OCI-LY7 (cell line): ENCODE measurements at regions not wholly inside any gene's neighbourhood (a gene's known extent, or its start where the extent isn't known, plus 50 kb on each side); places are given as distances from the start of the nearest gene placed in this dataset.

Source experiments
- BruUV-seq: library from RNA; stranded (reverse); fragments of 400-500 nt; replicated peaks from 2 replicates; lab custom pipeline; 2021; lab: Mats Ljungman, UMichigan
- CTCF ChIA-PET: fragments of 300-600 bp; sonication (Branson Sonifier 250); formaldehyde crosslinking; loops from one replicate; lab custom pipeline; 2022; ENCODE audit warnings: antibody characterized with exemption; ENCODE audit not compliant: unreplicated experiment; lab: Charles Lee
- POLR2A ChIA-PET: fragments of 300-600 bp; sonication (Branson Sonifier 250); formaldehyde crosslinking; loops from one replicate; lab custom pipeline; 2022; ENCODE audit warnings: antibody characterized with exemption; lab: Charles Lee
- DNase-seq: peaks from one replicate; pipeline ENCODE4 v3.0.0-alpha.2; 2015; ENCODE audit warnings: low spot score
- H2AFZ ChIP-seq: fragments of 200-600 bp; sonication (generic), shearing (Covaris generic); 2 replicates; pipeline ENCODE4 v1.6.1; 2014; ENCODE audit warnings: mild to moderate bottlenecking, antibody characterized with exemption, low read length, moderate library complexity
- H3K27ac ChIP-seq: fragments of 200-600 bp; sonication (generic); 2 replicates; pipeline ENCODE4 v1.5.1; 2014; ENCODE audit warnings: mixed run types, low read depth, mild to moderate bottlenecking, moderate library complexity, low read length, inconsistent platforms; ENCODE audit not compliant: poor library complexity, severe bottlenecking
- H3K36me3 ChIP-seq: fragments of 200-600 bp; sonication (generic); 2 replicates; pipeline ENCODE4 v1.6.1; 2014; ENCODE audit warnings: mild to moderate bottlenecking, antibody characterized with exemption, low read length, moderate library complexity, mixed read lengths; ENCODE audit not compliant: insufficient read depth
- H3K4me1 ChIP-seq: fragments of 200-600 bp; sonication (generic); 2 replicates; pipeline ENCODE4 v1.5.1; 2014; ENCODE audit warnings: mild to moderate bottlenecking, low read length; ENCODE audit not compliant: insufficient read depth, poor library complexity, severe bottlenecking
- H3K4me2 ChIP-seq: fragments of 200-600 bp; sonication (generic); 2 replicates; pipeline ENCODE4 v1.6.1; 2014; ENCODE audit warnings: mild to moderate bottlenecking, low read length
- H3K4me3 ChIP-seq: fragments of 200-600 bp; sonication (generic); 2 replicates; pipeline ENCODE4 v1.5.1; 2014; ENCODE audit warnings: mild to moderate bottlenecking, low read depth, low read length; ENCODE audit not compliant: poor library complexity, severe bottlenecking
- H3K79me2 ChIP-seq: fragments of 200-600 bp; sonication (generic); 2 replicates; pipeline ENCODE4 v1.6.1; 2016; ENCODE audit warnings: low read depth, mild to moderate bottlenecking, low read length, moderate library complexity, mixed read lengths; ENCODE audit not compliant: insufficient read depth
- H3K9me2 ChIP-seq: fragments of 200-600 bp; sonication (generic); 2 replicates; pipeline ENCODE4 v1.6.1; 2016; ENCODE audit warnings: mild to moderate bottlenecking, low read length, mixed read lengths; ENCODE audit not compliant: insufficient read depth
- H3K9me3 ChIP-seq: fragments of 200-600 bp; sonication (generic); 2 replicates; pipeline ENCODE4 v1.6.1; 2014; ENCODE audit warnings: mild to moderate bottlenecking, mixed run types, low read length, mixed read lengths
- H4K20me1 ChIP-seq: fragments of 200-600 bp; sonication (generic); 2 replicates; pipeline ENCODE4 v1.6.1; 2014; ENCODE audit warnings: mild to moderate bottlenecking, antibody characterized with exemption, low read length, moderate library complexity, mixed read lengths; ENCODE audit not compliant: insufficient read depth
- EZH2phosphoT487 ChIP-seq: fragments of 200-600 bp; sonication (generic); IDR thresholded peaks from 2 replicates; pipeline ENCODE4 v1.6.1; 2018; ENCODE audit warnings: low read depth, borderline replicate concordance, mild to moderate bottlenecking, mixed run types, antibody characterized with exemption, low read length, moderate library complexity, mixed read lengths
- intact Hi-C: fragments of 100-400 bp; cut with micrococcal nuclease; formaldehyde crosslinking; loops from one replicate; pipeline ENCODE4 v1.10.0; 2022; ENCODE audit not compliant: unreplicated experiment
- TF ChIP-seq, protein P1 (sequence below): fragments of 200-600 bp; sonication (generic); conservative IDR thresholded peaks from 2 replicates; pipeline ENCODE4 v1.5.1; 2014; ENCODE audit warnings: mild to moderate bottlenecking, antibody characterized with exemption, low read length, moderate library complexity, mixed read lengths

DNA sequence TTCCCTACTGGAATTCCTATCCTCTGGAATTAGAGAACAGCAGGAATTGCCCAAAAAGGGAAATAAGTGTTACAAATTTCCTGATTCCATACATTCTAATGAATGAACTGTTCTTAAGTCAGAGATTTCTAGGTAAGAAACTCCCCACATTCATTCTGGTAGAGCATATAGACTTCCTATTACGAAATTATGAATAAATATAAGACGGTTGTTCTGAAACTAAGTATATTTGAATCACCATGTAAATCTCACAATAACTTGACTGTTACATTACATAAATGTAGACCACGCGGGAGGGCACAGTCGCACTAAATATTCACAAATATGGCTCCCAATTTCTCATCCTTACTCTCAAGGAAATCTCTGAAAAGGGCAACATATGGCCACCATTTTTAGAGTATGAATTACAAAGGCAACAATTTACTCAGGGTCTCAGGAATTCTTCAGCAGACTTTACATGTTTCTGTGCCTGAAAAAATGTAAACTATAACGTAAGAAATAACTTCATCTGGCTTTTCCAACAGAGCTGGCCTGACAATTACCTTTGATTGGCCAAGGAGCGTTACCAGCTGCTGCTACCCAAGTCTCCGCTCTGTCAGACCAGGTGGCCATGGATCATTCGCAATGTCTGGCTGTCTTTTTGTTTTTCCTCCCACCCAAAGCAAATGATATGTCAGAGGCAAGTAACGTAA, 115.8 kb downstream of the MPP7 start:
- H4K20me1 ChIP-seq, result peaks cover 5% of the 10 kb centered on the region; the same call in 1 of the 2 replicates
- intact Hi-C loops, result no loop called here
- H3K9me3 ChIP-seq, result no peaks in the 10 kb centered on the region
- 0 out of 2 replicates have a peak, but pooled peaks cover 3% of the 10 kb centered on the region for H3K9me2 ChIP-seq
- no peaks in the 10 kb centered on the region for H3K4me1 ChIP-seq
- TF ChIP-seq, protein P1, sequence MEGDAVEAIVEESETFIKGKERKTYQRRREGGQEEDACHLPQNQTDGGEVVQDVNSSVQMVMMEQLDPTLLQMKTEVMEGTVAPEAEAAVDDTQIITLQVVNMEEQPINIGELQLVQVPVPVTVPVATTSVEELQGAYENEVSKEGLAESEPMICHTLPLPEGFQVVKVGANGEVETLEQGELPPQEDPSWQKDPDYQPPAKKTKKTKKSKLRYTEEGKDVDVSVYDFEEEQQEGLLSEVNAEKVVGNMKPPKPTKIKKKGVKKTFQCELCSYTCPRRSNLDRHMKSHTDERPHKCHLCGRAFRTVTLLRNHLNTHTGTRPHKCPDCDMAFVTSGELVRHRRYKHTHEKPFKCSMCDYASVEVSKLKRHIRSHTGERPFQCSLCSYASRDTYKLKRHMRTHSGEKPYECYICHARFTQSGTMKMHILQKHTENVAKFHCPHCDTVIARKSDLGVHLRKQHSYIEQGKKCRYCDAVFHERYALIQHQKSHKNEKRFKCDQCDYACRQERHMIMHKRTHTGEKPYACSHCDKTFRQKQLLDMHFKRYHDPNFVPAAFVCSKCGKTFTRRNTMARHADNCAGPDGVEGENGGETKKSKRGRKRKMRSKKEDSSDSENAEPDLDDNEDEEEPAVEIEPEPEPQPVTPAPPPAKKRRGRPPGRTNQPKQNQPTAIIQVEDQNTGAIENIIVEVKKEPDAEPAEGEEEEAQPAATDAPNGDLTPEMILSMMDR, result no peak
- no peak for TF ChIP-seq EZH2phosphoT487
- BruUV-seq, result no TSS peak
- no peak overlapping the region for H2AFZ ChIP-seq
- no peaks in the 10 kb centered on the region for H3K36me3 ChIP-seq
- H3K4me2 ChIP-seq, result no peak overlapping the region
- CTCF ChIA-PET, result no interaction called here
- H3K4me3 ChIP-seq, result no peak overlapping the region
- H3K27ac ChIP-seq, result no peak overlapping the region
- POLR2A ChIA-PET, result no interaction called here
- H3K79me2 ChIP-seq, result no peaks in the 10 kb centered on the region
- no peak for DNase-seq

DNA sequence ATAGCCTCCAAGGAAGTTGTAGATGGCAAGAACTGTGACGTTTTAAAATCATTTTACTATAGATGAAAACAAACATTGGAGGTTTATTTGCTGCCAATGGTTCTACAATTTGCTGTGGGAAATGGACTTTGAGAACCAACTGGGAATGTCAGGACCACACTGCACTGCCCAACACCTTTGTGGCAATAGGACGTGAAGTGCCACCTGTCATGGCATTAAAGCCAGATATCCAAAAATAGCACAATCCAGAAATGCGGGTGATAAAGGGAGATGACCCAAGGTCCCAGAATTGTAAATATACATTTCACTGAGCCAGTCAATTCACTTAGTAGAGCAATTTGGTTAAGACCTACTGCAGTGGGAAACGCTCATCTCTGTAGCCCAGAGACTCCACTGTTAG, 116.4 kb downstream of the MPP7 start:
- POLR2A ChIA-PET, result no interaction called here

More for the DNA sequence above, 116.4 kb downstream of the MPP7 start:
- intact Hi-C loops, result no loop called here
- Histone ChIP-seq H3K4me1 (peaks cover 3% of the 10 kb centered on the region), H3K36me3 (no peaks in the 10 kb centered on the region), H3K4me3 (no peak overlapping the region), H3K79me2 (no peaks in the 10 kb centered on the region), H2AFZ (no peak overlapping the region), H3K9me3 (no peaks in the 10 kb centered on the region), H3K9me2 (0 out of 2 replicates have a peak, but pooled peaks cover 3% of the 10 kb centered on the region), H4K20me1 (peaks cover 5% of the 10 kb centered on the region; the same call in 1 of the 2 replicates), H3K27ac (no peak overlapping the region), H3K4me2 (no peak overlapping the region)
- BruUV-seq, result no TSS peak
- no peak for DNase-seq
- CTCF ChIA-PET, result no interaction called here
- TF ChIP-seq, protein P1, result no peak
- no peak for TF ChIP-seq EZH2phosphoT487
